K562 (cell line): ENCODE measurements at regions not wholly inside any gene's neighbourhood (a gene's known extent, or its start where the extent isn't known, plus 50 kb on each side); places are given as distances from the start of the nearest gene placed in this dataset.

Experiments
- CHD7 ChIP-seq: fragments of 200-600 bp; sonication (generic); IDR thresholded peaks from one replicate; pipeline ENCODE4 v1.6.1; 2012; ENCODE audit warnings: mild to moderate bottlenecking, low read depth, low read length, inconsistent platforms

- TF ChIP-seq CHD7 = no peak
Observed at GRCh38 chr4:180060159-180060889, 2182.9 kb upstream of the TENM3 start (continued).
